B cell (primary cell): ENCODE measurements at regions not wholly inside any gene's neighbourhood (a gene's known extent, or its start where the extent isn't known, plus 50 kb on each side); places are given as distances from the start of the nearest gene placed in this dataset.

Experiments used
- CTCF ChIP-seq: fragments of 200-600 bp; IDR thresholded peaks from one replicate; pipeline ENCODE4 v1.8.0; 2022; ENCODE audit warnings: antibody characterized with exemption, mild to moderate bottlenecking
- EZH2 ChIP-seq: IDR thresholded peaks from 2 replicates; pipeline ENCODE4 v1.6.1; 2012; ENCODE audit warnings: borderline replicate concordance, low read depth, mild to moderate bottlenecking, moderate library complexity, low read length; ENCODE audit not compliant: insufficient read depth, poor library complexity, severe bottlenecking

GRCh38 chr9:28770827-28771226, 1197.5 kb upstream of the C9orf72 start:
- no peak for TF ChIP-seq CTCF
- no peak for TF ChIP-seq EZH2
